PFSK-1 (cell line): ENCODE measurements at regions not wholly inside any gene's neighbourhood (a gene's known extent, or its start where the extent isn't known, plus 50 kb on each side); places are given as distances from the start of the nearest gene placed in this dataset.

ENCODE experiments used
- FOXP2 ChIP-seq: optimal IDR thresholded peaks from 2 replicates; pipeline ENCODE3; 2011; ENCODE audit warnings: borderline replicate concordance, control low read depth, inconsistent platforms; ENCODE audit not compliant: insufficient read depth; ENCODE audit errors: extremely low read length, extremely low read depth
- POLR2AphosphoS5 ChIP-seq: IDR thresholded peaks from 2 replicates; pipeline ENCODE4 v1.6.1; 2012; ENCODE audit warnings: low read depth, mild to moderate bottlenecking, control low read depth, low read length, moderate library complexity
- SIN3A ChIP-seq: IDR thresholded peaks from 2 replicates; pipeline ENCODE4 v1.6.1; 2012; ENCODE audit warnings: mild to moderate bottlenecking, low read length, moderate library complexity, borderline replicate concordance; ENCODE audit not compliant: insufficient read depth

GRCh38 chr1:187445066-187445465 lies 616.3 kb downstream of the PLA2G4A start:
- no peak for TF ChIP-seq SIN3A
- TF ChIP-seq POLR2AphosphoS5 = no peak
- TF ChIP-seq FOXP2 = no peak
